Stimulated activated CD8-positive, alpha-beta memory T cell treated with anti-CD3 and anti-CD28 coated beads, Interleukin-4, amount 100 ng/mL, for 4 hours (primary cell): ENCODE measurements at regions not wholly inside any gene's neighbourhood (a gene's known extent, or its start where the extent isn't known, plus 50 kb on each side); places are given as distances from the start of the nearest gene placed in this dataset.

Experiments
- DNase-seq, 2 donors: peaks; one replicate each; pipeline ENCODE4 v3.0.0-alpha.2; 2020; ENCODE audit warnings: low read depth in 2 of 2, low spot score in 1 of 2

DNA sequence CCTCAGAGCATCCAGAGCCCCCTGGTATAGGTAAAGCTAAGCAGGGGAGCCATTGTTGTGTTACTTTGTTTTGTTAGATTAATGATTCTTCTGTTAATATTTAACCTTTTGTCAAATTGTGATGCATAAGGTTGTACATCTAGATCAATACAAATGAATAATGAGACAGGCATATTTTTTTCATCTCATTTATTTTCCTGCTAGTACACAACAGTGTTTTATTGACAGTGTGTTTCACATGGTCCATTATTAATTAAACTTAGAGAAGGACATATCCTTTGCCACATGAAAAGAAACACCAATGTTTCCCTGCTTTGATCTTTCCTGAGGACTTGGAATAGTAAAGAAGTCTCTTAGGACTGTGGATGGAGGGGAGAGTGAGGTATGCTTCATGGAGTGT, 543.6 kb upstream of the CFAP20DC start:
- no peak for DNase-seq

- DNase-seq: no peak
Observed at GRCh38 chr3:59580996-59581395, 531.2 kb upstream of the CFAP20DC start.

DNA sequence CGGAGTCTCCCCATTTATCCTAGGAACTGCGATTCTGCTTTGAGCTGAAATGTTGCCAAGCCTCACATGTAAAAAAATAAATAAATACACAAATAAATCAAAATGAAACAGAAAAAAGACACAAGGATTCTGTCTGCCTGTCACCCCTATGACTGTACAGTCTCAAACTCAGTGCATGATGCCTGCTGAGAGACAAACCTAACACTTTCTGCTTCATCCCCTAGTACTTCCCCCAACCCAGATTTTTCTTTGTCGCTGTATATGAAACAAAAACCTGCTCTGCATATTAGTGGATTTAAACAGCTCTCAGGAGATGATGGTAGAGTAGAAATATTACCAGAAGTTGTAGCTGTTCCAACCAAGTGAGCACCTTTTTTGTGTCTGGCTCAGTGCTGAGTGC, 530.7 kb upstream of the CFAP20DC start:
- no peak for DNase-seq

- no peak for DNase-seq
Observed at GRCh38 chr3:59578129-59578528, 528.3 kb upstream of the CFAP20DC start.

DNA sequence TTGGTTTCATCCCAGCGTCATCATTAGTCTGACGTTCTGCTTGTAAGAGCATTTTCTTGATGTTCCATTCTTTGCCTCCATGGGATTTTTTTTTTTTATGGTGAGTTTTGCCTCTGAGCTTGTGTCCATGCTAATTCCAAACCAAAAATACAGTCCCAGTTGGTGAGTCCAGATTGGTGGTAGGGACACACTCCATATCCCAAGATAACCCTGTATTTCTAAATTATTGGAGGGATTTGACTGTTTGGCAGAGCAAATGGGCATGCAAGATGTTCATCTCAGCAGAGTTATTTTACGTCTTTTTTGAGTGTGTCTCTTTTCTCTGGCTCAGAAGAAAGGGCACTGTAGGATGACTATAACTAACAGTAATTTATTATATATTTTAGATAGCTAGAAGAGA, 526.8 kb upstream of the CFAP20DC start:
- no peak for DNase-seq

DNA sequence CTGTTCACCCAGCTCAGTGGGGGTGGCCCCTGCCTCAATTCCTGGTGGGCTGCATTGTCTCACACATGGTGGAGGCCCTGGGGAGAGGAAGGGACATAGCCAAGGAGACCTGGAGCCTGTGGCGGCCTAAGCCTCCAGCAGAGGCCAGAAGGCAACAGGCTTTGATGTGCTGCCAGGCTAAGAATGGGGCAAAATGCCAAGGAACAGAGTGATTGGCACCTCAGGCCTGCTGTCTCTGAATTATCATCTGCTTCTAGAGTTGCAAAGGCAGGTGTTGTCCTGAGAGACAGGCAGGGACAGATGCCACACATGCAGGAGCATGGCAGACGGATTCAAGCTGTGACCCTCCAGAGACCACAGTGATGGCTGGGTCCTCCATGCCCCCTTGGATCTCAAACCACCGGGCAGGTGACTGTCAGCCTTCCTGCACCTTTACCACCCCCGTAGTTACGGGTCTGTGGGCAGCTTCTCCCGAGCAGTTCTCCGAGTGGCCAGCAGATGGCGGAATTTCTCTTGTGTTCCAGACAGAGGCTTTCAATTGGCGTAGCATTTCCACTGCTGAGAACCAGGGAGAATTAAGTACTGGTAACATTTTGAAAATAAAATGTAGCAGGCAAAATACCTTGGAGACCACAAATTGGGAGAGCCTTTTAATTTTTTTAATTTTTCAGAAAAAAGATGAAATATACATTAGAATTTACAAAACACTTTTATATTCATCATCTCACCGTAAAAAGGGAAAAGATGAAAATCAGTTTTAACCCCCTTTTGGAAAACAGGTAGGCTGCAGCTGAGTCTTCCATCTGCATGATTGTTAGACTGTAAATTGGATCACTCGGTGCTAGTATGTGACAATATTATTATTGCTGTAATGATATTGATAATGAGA, 525.5 kb upstream of the CFAP20DC start:
- DNase-seq: peak; percentile 68 to 90

DNA sequence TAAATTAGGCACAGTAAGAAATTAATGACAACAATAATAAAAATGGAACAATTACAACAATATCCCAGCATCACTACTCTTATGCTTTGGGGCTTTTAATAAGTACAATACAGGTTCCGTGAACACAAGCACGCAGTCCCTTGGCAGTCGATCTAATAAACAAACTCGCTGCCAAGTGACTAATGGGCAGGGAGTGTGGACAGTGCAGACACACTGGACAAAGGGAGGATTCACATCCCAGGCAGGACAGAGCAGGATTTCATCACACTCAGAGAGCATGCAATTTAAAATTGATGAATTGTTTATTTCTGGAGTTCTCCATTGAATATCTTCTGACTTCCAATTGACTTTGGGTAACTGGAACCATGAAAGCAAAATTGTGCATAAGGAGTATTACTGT, 524.1 kb upstream of the CFAP20DC start:
- DNase-seq: no peak

DNA sequence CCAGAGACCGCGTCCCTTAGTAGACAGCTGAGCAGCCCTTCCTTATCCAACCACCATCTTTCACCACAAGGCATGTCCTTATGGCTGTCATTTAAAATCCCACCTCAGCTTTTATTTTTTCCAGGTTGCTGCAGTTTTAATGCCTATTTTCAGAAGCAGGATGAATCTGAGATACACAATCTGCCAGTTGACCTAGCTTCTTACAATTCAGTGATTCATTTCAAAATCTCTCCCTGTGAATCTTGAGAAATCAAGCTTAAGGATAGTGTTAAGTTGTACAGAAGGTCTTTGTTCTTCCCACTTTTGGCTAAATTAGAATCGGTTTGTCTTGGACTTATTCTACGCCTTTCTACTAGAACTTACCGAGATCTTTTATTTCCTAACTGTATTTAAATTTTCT, 522.3 kb upstream of the CFAP20DC start:
- no peak for DNase-seq

GRCh38 chr3:59570806-59571205, 521.0 kb upstream of the CFAP20DC start:
- no peak for DNase-seq

- no peak for DNase-seq
Observed at GRCh38 chr3:59567661-59568060, 517.8 kb upstream of the CFAP20DC start.

DNA sequence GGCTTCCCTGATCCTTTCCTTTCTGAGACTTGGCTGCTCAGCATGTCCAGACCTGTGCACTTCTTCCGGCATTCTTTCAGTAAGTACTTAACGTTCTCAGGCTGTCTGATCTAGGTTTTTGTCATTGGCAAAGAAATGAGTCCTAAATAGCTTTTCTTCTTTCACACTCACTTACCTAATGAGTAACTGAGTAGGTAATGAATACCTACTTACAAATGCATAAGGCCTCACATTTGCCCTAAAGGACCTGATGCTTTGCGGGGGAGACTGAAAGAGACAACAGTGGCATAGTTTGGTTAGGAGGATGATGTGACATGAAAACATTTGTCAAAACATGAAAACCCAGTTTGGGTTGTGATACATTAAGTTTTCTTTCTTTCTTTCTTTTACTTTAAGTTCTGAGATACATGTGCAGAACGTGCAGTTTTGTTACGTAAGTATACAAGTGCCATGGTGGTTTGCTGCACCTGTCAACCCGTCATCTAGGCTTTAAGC, 516.7 kb upstream of the CFAP20DC start:
- no peak for DNase-seq

DNA sequence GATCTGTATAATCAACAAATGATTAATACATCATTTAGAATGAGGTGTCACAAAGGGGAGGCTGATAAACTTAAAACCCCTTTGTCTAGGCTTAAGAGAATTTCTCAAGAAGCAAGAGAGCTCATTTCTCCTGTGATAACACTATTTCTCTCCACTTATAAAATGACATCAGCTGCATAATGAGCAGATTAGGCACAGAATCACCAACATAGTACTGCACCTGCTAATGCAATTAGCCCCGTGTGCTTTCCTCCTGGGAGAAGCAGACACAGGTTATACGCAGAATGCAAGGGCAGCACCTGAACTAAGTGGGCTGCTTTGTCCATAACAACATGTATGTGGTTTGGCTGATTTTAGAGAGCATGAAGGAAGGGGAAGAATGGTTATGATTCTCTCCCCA, 515.3 kb upstream of the CFAP20DC start:
- DNase-seq: no peak

- no peak for DNase-seq
Observed at GRCh38 chr3:59563966-59564365, 514.1 kb upstream of the CFAP20DC start.

DNA sequence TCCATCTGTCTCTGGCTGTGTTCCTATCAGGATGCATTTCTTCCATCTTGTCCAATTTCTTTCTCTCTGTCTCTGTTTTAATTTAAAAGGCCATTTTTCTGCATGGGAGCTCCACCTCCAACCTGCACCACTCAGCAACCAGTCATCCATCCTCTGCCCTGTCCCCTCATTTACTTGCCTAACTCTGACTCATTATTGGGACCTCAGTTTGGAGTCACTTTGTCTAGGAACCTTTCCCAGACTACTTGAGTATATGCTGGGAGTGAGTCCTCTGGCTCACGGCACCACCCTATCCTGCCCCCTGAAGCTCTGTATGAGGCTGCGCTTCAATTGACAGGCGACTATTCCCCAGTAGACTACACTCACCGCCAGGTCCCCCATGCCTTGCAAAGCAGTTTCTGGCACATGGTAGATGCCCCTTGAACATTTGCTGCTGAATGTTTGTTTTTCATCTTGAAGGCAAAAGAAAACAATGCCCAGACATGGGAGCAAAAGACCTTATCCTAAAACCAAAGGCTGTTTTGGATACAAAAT, 513.3 kb upstream of the CFAP20DC start:
- DNase-seq: no peak

- DNase-seq: peak in 1 of 2 donors; percentile 1
Observed at GRCh38 chr3:59559721-59560435, 510.1 kb upstream of the CFAP20DC start.

GRCh38 chr3:59558906-59559720, 509.3 kb upstream of the CFAP20DC start:
- no peak for DNase-seq

DNA sequence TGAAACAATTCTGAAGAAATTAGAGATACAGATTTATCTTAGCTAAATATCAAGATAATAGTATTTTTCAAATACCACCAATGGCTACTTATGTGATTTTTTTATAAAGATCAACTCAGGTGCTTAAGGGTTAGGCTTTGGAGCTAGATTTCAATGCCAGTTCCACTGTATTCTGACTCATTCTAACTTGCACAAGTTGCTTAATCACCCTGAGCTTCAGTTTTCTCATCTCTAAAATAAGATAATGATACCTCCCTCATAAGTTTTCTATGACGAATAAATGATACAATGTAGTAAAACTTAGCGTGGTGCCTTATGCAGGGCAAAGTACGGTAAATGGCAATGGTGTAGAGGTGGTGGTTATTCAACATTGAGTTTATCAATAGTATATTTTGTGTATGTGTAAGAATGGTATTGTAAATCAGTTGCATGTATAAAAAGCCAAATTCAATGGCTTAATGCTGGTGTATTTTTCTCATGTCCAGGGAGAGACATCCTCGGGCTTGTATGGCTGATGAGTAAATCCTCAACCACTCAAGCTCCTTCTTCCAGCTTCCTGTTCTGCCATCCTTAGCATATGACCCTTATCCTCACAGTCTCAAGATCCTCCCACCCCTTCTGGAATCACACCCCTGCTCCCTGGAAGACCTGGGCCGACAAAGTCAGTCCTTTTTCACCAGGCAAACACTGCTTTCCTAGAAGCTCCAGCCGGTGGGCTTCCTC, 505.9 kb upstream of the CFAP20DC start:
- DNase-seq: no peak

- DNase-seq: no peak
Observed at GRCh38 chr3:59553076-59553475, 503.3 kb upstream of the CFAP20DC start.

DNA sequence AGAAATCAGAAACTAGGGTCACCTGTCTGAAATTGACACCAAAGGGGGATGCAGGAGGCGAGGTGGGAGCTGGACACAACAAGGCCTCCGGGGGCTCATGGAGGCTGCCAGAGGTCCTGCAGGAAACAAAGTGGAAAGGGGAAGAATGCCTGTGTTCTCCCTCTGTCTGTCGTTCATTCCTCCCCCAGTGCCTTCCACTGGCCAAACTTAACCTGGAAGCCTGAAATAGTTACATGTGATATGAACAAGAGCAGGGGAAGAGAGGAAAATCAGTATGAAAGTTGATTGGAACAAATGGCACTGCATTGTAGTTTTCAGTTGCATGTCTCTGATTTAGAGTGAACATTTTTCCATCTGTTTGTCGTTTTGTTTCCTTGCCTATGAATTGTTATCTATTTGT, 502.0 kb upstream of the CFAP20DC start:
- no peak for DNase-seq

DNA sequence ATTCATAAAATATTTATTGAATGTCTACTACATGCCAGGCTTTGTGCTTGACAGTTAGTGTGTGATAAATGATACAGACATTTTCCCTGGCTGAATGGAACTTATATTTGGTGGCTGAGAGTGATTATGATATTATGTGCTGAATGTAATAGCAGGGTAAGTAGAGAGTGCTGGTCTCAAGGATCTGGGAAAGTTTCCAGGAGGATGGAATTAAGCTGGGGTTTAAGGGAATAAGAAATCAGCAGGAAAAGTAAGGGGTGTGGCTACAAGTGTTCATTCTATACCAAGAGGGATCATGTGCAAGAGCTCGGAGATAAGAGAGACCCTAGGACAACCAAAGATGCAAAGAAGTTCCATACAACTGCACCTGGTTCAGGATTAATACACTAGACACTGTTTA, 500.1 kb upstream of the CFAP20DC start:
- DNase-seq: no peak

GRCh38 chr3:59547874-59548273, 498.0 kb upstream of the CFAP20DC start:
- no peak for DNase-seq
